IMR-90 (cell line): ENCODE measurements at regions not wholly inside any gene's neighbourhood (a gene's known extent, or its start where the extent isn't known, plus 50 kb on each side); places are given as distances from the start of the nearest gene placed in this dataset.

Experiments
- ATAC-seq: fragments of 200-7000 bp; cut with Tn5 transposase; 2 replicates; pipeline ENCODE4 v1.9.1; 2020; ENCODE audit warnings: low read depth, mild to moderate bottlenecking, moderate library complexity
- BruUV-seq: library from RNA; stranded (reverse); fragments of 400-500 nt; replicated peaks from 2 replicates; lab custom pipeline; 2021; lab: Mats Ljungman, UMichigan
- CTCF ChIA-PET: fragments of 300-600 bp; formaldehyde crosslinking; extraction: SDS; loops from one replicate; lab custom pipeline; 2021; ENCODE audit warnings: antibody characterized with exemption; lab: Yijun Ruan, JAX
- POLR2A ChIA-PET: fragments of 300-600 bp; sonication (Branson Sonifier 250); formaldehyde crosslinking; loops from one replicate; lab custom pipeline; 2022; ENCODE audit warnings: antibody characterized with exemption; ENCODE audit not compliant: unreplicated experiment; lab: Charles Lee
- DNase-seq: peaks from one replicate; pipeline ENCODE4 v3.0.0; 2013
- H2AFZ ChIP-seq: replicated peaks from 2 replicates; pipeline ENCODE3; 2013; ENCODE audit warnings: low read length, mild to moderate bottlenecking; ENCODE audit not compliant: poor library complexity
- H2AK5ac ChIP-seq: 2 replicates; pipeline ENCODE4 v1.6.1; 2013; ENCODE audit warnings: low read depth, low read length, inconsistent platforms
- H2AK9ac ChIP-seq: replicated peaks from 2 replicates; pipeline ENCODE3; 2013; ENCODE audit warnings: mild to moderate bottlenecking, low read depth, low read length, moderate library complexity; ENCODE audit not compliant: poor library complexity
- H2BK120ac ChIP-seq: 2 replicates; pipeline ENCODE4 v1.6.1; 2013; ENCODE audit warnings: low read depth, low read length, inconsistent platforms
- H2BK15ac ChIP-seq: 3 replicates; pipeline ENCODE4 v1.6.1; 2013; ENCODE audit warnings: low read depth, low read length, inconsistent platforms
- H2BK20ac ChIP-seq: 2 replicates; pipeline ENCODE4 v1.6.1; 2013; ENCODE audit warnings: low read depth, mild to moderate bottlenecking, inconsistent platforms, low read length, moderate library complexity
- H2BK5ac ChIP-seq: 2 replicates; pipeline ENCODE4 v1.6.1; 2013; ENCODE audit warnings: mild to moderate bottlenecking, low read depth, low read length, inconsistent platforms; ENCODE audit not compliant: poor library complexity, severe bottlenecking
- H3K14ac ChIP-seq: replicated peaks from 2 replicates; pipeline ENCODE4 v1.6.1; 2013; ENCODE audit warnings: low read depth, low read length, inconsistent platforms
- H3K18ac ChIP-seq: 2 replicates; pipeline ENCODE4 v1.6.1; 2013; ENCODE audit warnings: low read depth, low read length, control low read depth
- H3K23ac ChIP-seq: 2 replicates; pipeline ENCODE4 v1.6.1; 2013; ENCODE audit warnings: low read depth, low read length, inconsistent platforms
- H3K27ac ChIP-seq: 2 replicates; pipeline ENCODE4 v1.5.1; 2013; ENCODE audit warnings: mild to moderate bottlenecking, control low read depth, low read length; ENCODE audit not compliant: insufficient read depth
- H3K27me3 ChIP-seq: 2 replicates; pipeline ENCODE4 v1.6.1; 2013; ENCODE audit warnings: low read length; ENCODE audit not compliant: control insufficient read depth, insufficient read depth
- H3K36me3 ChIP-seq: 2 replicates; pipeline ENCODE4 v1.6.1; 2013; ENCODE audit warnings: low read length, mixed read lengths; ENCODE audit not compliant: control insufficient read depth, insufficient read depth
- H3K4ac ChIP-seq: 2 replicates; pipeline ENCODE4 v1.6.1; 2013; ENCODE audit warnings: low read depth, low read length, inconsistent platforms
- H3K4me1 ChIP-seq: 2 replicates; pipeline ENCODE4 v1.6.1; 2013; ENCODE audit warnings: low read length, mixed read lengths; ENCODE audit not compliant: control insufficient read depth, insufficient read depth
- H3K4me2 ChIP-seq: 2 replicates; pipeline ENCODE4 v1.6.1; 2013; ENCODE audit warnings: low read depth, mild to moderate bottlenecking, control low read depth, low read length, moderate library complexity
- H3K4me3 ChIP-seq: 2 replicates; pipeline ENCODE4 v1.5.1; 2013; ENCODE audit warnings: low read depth, mild to moderate bottlenecking, control low read depth, low read length, moderate library complexity; ENCODE audit not compliant: insufficient read depth
- H3K56ac ChIP-seq: 2 replicates; pipeline ENCODE4 v1.6.1; 2013; ENCODE audit warnings: low read length, inconsistent platforms; ENCODE audit not compliant: insufficient read depth; ENCODE audit errors: extremely low read depth
- H3K79me1 ChIP-seq, 2 experiments: 2 replicates each; pipeline ENCODE4 v1.6.1; 2013; ENCODE audit warnings: low read length in 2 of 2, inconsistent platforms in 1 of 2, low read depth in 1 of 2
- H3K9ac ChIP-seq: 2 replicates; pipeline ENCODE4 v1.6.1; 2013; ENCODE audit warnings: low read depth, low read length, control low read depth
- H3K9me1 ChIP-seq: 2 replicates; pipeline ENCODE4 v1.6.1; 2013; ENCODE audit warnings: low read length, inconsistent platforms; ENCODE audit not compliant: insufficient read depth
- H3K9me3 ChIP-seq: 2 replicates; pipeline ENCODE4 v1.6.1; 2013; ENCODE audit warnings: low read length; ENCODE audit not compliant: control insufficient read depth, insufficient read depth
- H4K20me1 ChIP-seq: 2 replicates; pipeline ENCODE4 v1.6.1; 2013; ENCODE audit warnings: low read length, inconsistent platforms; ENCODE audit not compliant: insufficient read depth
- H4K5ac ChIP-seq: 2 replicates; pipeline ENCODE4 v1.6.1; 2013; ENCODE audit warnings: mild to moderate bottlenecking, low read depth, low read length, control low read depth
- H4K8ac ChIP-seq, 2 experiments: 2 replicates each; pipeline ENCODE4 v1.6.1; 2013; ENCODE audit warnings: low read depth in 2 of 2, low read length in 2 of 2, control low read depth in 1 of 2, inconsistent platforms in 1 of 2
- H4K91ac ChIP-seq: 2 replicates; pipeline ENCODE4 v1.6.1; 2013; ENCODE audit warnings: low read depth, low read length, inconsistent platforms; ENCODE audit not compliant: insufficient read depth
- BHLHE40 ChIP-seq: fragments of 150-350 bp; IDR thresholded peaks from 2 replicates; pipeline ENCODE4 v1.6.1; 2016; ENCODE audit warnings: mild to moderate bottlenecking, low read depth, low read length
- CEBPB ChIP-seq: IDR thresholded peaks from 2 replicates; pipeline ENCODE4 v1.6.1; 2012; ENCODE audit warnings: low read depth, low read length, improper control_type of control experiment
- CHD1 ChIP-seq: IDR thresholded peaks from 2 replicates; pipeline ENCODE4 v1.6.1; 2012; ENCODE audit warnings: low read depth, low read length, improper control_type of control experiment
- FOS ChIP-seq: fragments of 150-350 bp; IDR thresholded peaks from 2 replicates; pipeline ENCODE4 v1.6.1; 2016; ENCODE audit warnings: low read depth, low read length
- MAFK ChIP-seq: IDR thresholded peaks from 2 replicates; pipeline ENCODE4 v1.6.1; 2012; ENCODE audit warnings: low read depth, low read length, improper control_type of control experiment
- MAZ ChIP-seq: IDR thresholded peaks from 2 replicates; pipeline ENCODE4 v1.6.1; 2012; ENCODE audit warnings: low read depth, mild to moderate bottlenecking, low read length, improper control_type of control experiment, moderate library complexity, borderline replicate concordance
- RAD21 ChIP-seq: IDR thresholded peaks from 2 replicates; pipeline ENCODE4 v1.6.1; 2012; ENCODE audit warnings: low read length, improper control_type of control experiment
- WGBS, 2 experiments: methylation state at CpG; one replicate each; pipeline versions ENCODE4 v1.1.5 to v1.1.7; 2013; ENCODE audit warnings: missing lambda C conversion rate in 2 of 2; ENCODE audit not compliant: insufficient read length in 1 of 2; ENCODE audit errors: extremely low coverage in 2 of 2; 5-methylcytosine and 5-hydroxymethylcytosine counted together
- dilution Hi-C: fragments of 300-500 bp; cut with HindIII; formaldehyde crosslinking; loops from one replicate; pipeline ENCODE4 v1.14.3; 2018; ENCODE audit warnings: low sequenced_read_pairs; ENCODE audit not compliant: unreplicated experiment
- in situ Hi-C: fragments of 300-500 bp; cut with MboI; formaldehyde crosslinking; loops from 3 replicates; pipeline ENCODE4 v1.14.3; 2019; ENCODE audit warnings: low sequenced_read_pairs, inconsistent platforms, mixed read lengths
- intact Hi-C: fragments of 100-400 bp; cut with micrococcal nuclease; formaldehyde crosslinking; loops from 2 replicates; pipeline ENCODE4 v1.10.0; 2022
- TF ChIP-seq, protein P1 (sequence below): fragments of 150-350 bp; IDR thresholded peaks from 2 replicates; pipeline ENCODE4 v1.6.1; 2016; ENCODE audit warnings: low read depth, mild to moderate bottlenecking, low read length, moderate library complexity, borderline replicate concordance
- TF ChIP-seq, protein P2 (sequence below): fragments of 150-350 bp; IDR thresholded peaks from 2 replicates; pipeline ENCODE4 v1.6.1; 2017; ENCODE audit warnings: mild to moderate bottlenecking, antibody characterized with exemption, low read length, low read depth
- TF ChIP-seq, protein P3 (sequence below): conservative IDR thresholded peaks from 2 replicates; pipeline ENCODE4 v1.5.1; 2012; ENCODE audit warnings: mild to moderate bottlenecking, low read depth, low read length, improper control_type of control experiment

DNA sequence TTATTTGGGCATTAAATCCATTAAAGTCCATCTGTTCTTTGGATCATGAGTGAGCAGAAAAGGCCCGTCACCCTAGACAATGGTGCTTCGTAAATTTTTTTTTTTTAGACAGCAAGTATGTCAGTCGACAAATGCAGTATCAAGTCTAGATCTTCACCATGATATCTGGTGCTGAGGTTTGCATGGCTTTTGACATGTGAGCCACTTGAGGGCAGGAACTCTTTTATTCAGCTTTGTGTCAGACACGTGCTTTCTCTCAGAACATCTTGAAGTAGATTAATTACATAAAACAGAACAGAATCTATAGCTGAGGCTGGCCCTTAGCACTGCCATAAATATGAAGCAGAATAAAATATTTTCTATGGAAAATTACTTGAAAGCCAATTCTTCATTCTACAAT is 62.9 kb upstream of the CARD18 start:
- Histone ChIP-seq H3K27me3 (no peaks in the 10 kb centered on the region), H2BK20ac (no peak overlapping the region), H3K4me2 (no peak overlapping the region), H2BK120ac (no peak overlapping the region; the same call in 1 of the 2 replicates), H3K27ac (no peak overlapping the region), H3K23ac (no peak overlapping the region), H3K14ac (no peak overlapping the region), H3K79me1 (no peaks in the 10 kb centered on the region), H3K9ac (no peak overlapping the region), H2AK9ac (no peak overlapping the region), H3K9me3 (no peaks in the 10 kb centered on the region), H3K36me3 (no peaks in the 10 kb centered on the region), H2BK5ac (no peak overlapping the region), H2AFZ (no peak overlapping the region), H4K8ac (no peak overlapping the region), H3K4me1 (no peaks in the 10 kb centered on the region), H3K18ac (no peak overlapping the region), H4K5ac (no peak overlapping the region), H2AK5ac (no peak overlapping the region), H4K91ac (no peak overlapping the region), H3K9me1 (no peaks in the 10 kb centered on the region), H3K56ac (no peak overlapping the region), H3K4me3 (no peak overlapping the region), H3K4ac (no peak overlapping the region), H4K20me1 (no peaks in the 10 kb centered on the region), H2BK15ac (no peak overlapping the region)
- no peak for TF ChIP-seq FOS
- TF ChIP-seq, protein P1, sequence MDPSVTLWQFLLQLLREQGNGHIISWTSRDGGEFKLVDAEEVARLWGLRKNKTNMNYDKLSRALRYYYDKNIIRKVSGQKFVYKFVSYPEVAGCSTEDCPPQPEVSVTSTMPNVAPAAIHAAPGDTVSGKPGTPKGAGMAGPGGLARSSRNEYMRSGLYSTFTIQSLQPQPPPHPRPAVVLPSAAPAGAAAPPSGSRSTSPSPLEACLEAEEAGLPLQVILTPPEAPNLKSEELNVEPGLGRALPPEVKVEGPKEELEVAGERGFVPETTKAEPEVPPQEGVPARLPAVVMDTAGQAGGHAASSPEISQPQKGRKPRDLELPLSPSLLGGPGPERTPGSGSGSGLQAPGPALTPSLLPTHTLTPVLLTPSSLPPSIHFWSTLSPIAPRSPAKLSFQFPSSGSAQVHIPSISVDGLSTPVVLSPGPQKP, result no peak
- TF ChIP-seq, protein P2, sequence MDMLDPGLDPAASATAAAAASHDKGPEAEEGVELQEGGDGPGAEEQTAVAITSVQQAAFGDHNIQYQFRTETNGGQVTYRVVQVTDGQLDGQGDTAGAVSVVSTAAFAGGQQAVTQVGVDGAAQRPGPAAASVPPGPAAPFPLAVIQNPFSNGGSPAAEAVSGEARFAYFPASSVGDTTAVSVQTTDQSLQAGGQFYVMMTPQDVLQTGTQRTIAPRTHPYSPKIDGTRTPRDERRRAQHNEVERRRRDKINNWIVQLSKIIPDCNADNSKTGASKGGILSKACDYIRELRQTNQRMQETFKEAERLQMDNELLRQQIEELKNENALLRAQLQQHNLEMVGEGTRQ, result no peak
- no peak for TF ChIP-seq CEBPB
- no peak for TF ChIP-seq CHD1
- TF ChIP-seq, protein P3, sequence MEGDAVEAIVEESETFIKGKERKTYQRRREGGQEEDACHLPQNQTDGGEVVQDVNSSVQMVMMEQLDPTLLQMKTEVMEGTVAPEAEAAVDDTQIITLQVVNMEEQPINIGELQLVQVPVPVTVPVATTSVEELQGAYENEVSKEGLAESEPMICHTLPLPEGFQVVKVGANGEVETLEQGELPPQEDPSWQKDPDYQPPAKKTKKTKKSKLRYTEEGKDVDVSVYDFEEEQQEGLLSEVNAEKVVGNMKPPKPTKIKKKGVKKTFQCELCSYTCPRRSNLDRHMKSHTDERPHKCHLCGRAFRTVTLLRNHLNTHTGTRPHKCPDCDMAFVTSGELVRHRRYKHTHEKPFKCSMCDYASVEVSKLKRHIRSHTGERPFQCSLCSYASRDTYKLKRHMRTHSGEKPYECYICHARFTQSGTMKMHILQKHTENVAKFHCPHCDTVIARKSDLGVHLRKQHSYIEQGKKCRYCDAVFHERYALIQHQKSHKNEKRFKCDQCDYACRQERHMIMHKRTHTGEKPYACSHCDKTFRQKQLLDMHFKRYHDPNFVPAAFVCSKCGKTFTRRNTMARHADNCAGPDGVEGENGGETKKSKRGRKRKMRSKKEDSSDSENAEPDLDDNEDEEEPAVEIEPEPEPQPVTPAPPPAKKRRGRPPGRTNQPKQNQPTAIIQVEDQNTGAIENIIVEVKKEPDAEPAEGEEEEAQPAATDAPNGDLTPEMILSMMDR, result no peak
- TF ChIP-seq BHLHE40, result no peak
- no peak for TF ChIP-seq MAZ
- TF ChIP-seq RAD21, result no peak
- TF ChIP-seq MAFK, result no peak
- CTCF ChIA-PET, result interaction anchor here (0.7 kb wide), 1 partner anchor 411 kb away, joined by 5 read pairs; no protein-coding TSS in a partner anchor
- in situ Hi-C loops, result no loop called here
- ATAC-seq, result no peak
- POLR2A ChIA-PET, result interaction anchor here (0.6 kb wide), 1 partner anchor 907 kb away, joined by 4 read pairs; no protein-coding TSS in a partner anchor
- DNase-seq, result no peak
- dilution Hi-C loops, result no loop called here
- no TSS peak for BruUV-seq
- intact Hi-C loops, result no loop called here
- WGBS, 2 experiments, result no CpG with 5 or more reads among the region's 4 CpGs
